ENCODE measurements at regions not wholly inside any gene's neighbourhood (a gene's known extent, or its start where the extent isn't known, plus 50 kb on each side); places are given as distances from the start of the nearest gene placed in this dataset.
A peak's percentile ranks its signal among the peaks of the same experiment; 100 is the strongest.
"Not testable (repeated sequence)": the region's sequence is repeated elsewhere in the genome, so short reads cannot be mapped to it uniquely, and the experiment has no call there.

DNA sequence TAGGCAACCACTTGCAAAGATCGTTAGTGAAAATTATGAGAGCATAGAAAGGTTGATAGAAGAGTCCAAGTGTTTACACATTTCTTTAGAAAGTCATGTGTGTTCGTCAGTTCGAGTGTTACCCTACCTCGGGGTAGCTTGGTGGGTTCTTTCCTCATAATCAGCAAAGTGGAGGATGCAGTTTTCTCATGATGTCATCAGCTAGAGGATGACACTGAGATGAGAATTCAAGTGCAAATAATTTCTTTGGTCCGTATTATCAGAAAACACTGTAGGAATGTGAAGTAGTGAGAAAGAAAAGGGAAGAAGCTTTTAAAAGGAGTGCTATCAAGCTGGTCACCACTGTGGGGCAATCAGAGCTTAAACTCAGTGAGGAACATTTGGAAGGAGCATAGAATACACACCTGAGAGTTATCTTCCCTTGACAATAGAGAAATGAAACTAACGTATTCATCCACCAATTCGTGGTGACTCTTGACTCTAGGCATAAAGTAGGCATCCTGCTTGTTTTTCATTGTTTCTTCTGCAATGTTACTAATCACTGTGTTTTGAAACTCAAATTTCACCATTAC, 1340.9 kb upstream of the TMEM132C start:
- 69% methylated on average over 3 of the region's 7 CpGs for WGBS (ENCODE audit: insufficient coverage)
- Histone ChIP-seq H3K27me3 (ENCODE audit: control insufficient read depth, insufficient read depth, low read length) (no peaks in the 10 kb centered on the region), H3K27ac (ENCODE audit: low read depth, low read length) (no peak overlapping the region), H3K9me3 (ENCODE audit: control insufficient read depth, insufficient read depth, low read length) (no peaks in the 10 kb centered on the region), H3K4me1 (ENCODE audit: control insufficient read depth, insufficient read depth, low read length) (no peaks in the 10 kb centered on the region), H3K4me3 (ENCODE audit: low read depth, low read length) (no peak overlapping the region), H3K36me3 (ENCODE audit: control insufficient read depth, insufficient read depth, low read length) (no peaks in the 10 kb centered on the region)
- DNase-seq (ENCODE audit: low read depth in 4 of 6, low spot score in 6 of 6): no peak

DNA sequence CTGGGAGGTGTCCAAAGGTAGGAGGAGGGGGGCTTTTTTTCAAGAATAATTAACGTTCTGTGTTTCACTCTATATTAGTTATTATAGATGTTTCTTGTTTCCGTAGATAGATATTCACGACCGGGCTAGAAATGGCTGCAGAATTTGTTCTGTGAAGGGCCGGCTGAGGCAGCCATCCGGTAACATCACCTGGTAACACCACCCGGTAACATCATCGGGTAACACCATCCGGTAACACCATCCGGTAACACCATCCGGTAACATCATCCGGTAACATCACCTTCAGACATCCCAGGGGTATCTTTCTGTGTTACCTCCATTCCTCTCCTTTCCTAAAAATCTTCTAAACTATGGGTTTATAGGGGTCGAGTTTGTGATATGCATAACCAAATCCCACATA, 1336.7 kb upstream of the TMEM132C start:
- Histone ChIP-seq H3K9me3 (ENCODE audit: control insufficient read depth, insufficient read depth, low read length) (no peaks in the 10 kb centered on the region), H3K36me3 (ENCODE audit: control insufficient read depth, insufficient read depth, low read length) (no peaks in the 10 kb centered on the region), H3K4me1 (ENCODE audit: control insufficient read depth, insufficient read depth, low read length) (no peaks in the 10 kb centered on the region), H3K27me3 (ENCODE audit: control insufficient read depth, insufficient read depth, low read length) (no peaks in the 10 kb centered on the region), H3K4me3 (ENCODE audit: low read depth, low read length) (no peak overlapping the region), H3K27ac (ENCODE audit: low read depth, low read length) (no peak overlapping the region)
- DNase-seq (ENCODE audit: low read depth in 4 of 6, low spot score in 6 of 6): no peak
- WGBS (ENCODE audit: insufficient coverage): no CpG with 5 or more reads among the region's 13 CpGs

- Histone ChIP-seq H3K4me3 (ENCODE audit: low read depth, low read length) (no peak overlapping the region), H3K27ac (ENCODE audit: low read depth, low read length) (no peak overlapping the region), H3K4me1 (ENCODE audit: control insufficient read depth, insufficient read depth, low read length) (peaks cover 8% of the 10 kb centered on the region), H3K27me3 (ENCODE audit: control insufficient read depth, insufficient read depth, low read length) (no peaks in the 10 kb centered on the region), H3K36me3 (ENCODE audit: control insufficient read depth, insufficient read depth, low read length) (no peaks in the 10 kb centered on the region), H3K9me3 (ENCODE audit: control insufficient read depth, insufficient read depth, low read length) (no peaks in the 10 kb centered on the region)
- DNase-seq (ENCODE audit: low read depth in 4 of 6, low spot score in 6 of 6): no peak
- WGBS (ENCODE audit: insufficient coverage): no CpG with 5 or more reads among the region's 1 CpG
Observed at GRCh38 chr12:126932156-126932555, 1334.8 kb upstream of the TMEM132C start.

DNA sequence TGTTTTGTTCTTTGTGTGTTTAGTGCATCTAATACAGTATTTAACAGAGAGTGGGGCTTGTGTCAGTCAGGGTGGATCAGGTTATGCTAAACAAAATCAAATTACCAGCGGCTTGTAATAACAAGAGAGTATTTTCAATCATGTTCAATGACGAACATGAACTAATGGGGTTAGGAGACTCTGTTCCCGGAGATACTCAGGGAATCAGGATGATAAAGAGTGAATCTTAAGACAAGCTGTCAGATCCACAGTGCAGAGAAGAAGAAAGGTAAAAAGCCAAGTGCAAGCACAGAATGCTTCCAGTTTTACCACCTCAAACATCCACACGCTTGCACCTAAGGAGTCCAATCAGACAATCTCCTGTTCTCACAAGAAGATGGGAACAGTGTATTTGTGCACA, 1331.5 kb upstream of the TMEM132C start:
- H3K4me3 ChIP-seq (ENCODE audit: low read depth, low read length): no peak overlapping the region
- WGBS (ENCODE audit: insufficient coverage): 100% methylated on average over 1 of the region's 4 CpGs
- DNase-seq (ENCODE audit: low read depth in 4 of 6, low spot score in 6 of 6): no peak

GRCh38 chr12:126936181-126936851, 1330.7 kb upstream of the TMEM132C start:
- Histone ChIP-seq H3K36me3 (ENCODE audit: control insufficient read depth, insufficient read depth, low read length) (no peaks in the 10 kb centered on the region), H3K27me3 (ENCODE audit: control insufficient read depth, insufficient read depth, low read length) (no peaks in the 10 kb centered on the region), H3K9me3 (ENCODE audit: control insufficient read depth, insufficient read depth, low read length) (no peaks in the 10 kb centered on the region), H3K4me3 (ENCODE audit: low read depth, low read length) (no peak overlapping the region), H3K27ac (ENCODE audit: low read depth, low read length) (no peak overlapping the region), H3K4me1 (ENCODE audit: control insufficient read depth, insufficient read depth, low read length) (peaks cover 8% of the 10 kb centered on the region)
- WGBS (ENCODE audit: insufficient coverage): 75% methylated on average over 9 of the region's 11 CpGs
- DNase-seq (ENCODE audit: low read depth in 4 of 6, low spot score in 6 of 6): peak in 1 of 6 donors; percentile 74

More for the DNA sequence above, 1331.5 kb upstream of the TMEM132C start:
- H3K27me3 ChIP-seq (ENCODE audit: control insufficient read depth, insufficient read depth, low read length): no peaks in the 10 kb centered on the region
- no peak overlapping the region for H3K27ac ChIP-seq (ENCODE audit: low read depth, low read length)
- H3K36me3 ChIP-seq (ENCODE audit: control insufficient read depth, insufficient read depth, low read length): no peaks in the 10 kb centered on the region
- H3K9me3 ChIP-seq (ENCODE audit: control insufficient read depth, insufficient read depth, low read length): no peaks in the 10 kb centered on the region
- peaks cover 8% of the 10 kb centered on the region for H3K4me1 ChIP-seq (ENCODE audit: control insufficient read depth, insufficient read depth, low read length)

GRCh38 chr12:126937431-126937830, 1329.5 kb upstream of the TMEM132C start:
- H3K4me3 ChIP-seq (ENCODE audit: low read depth, low read length): no peak overlapping the region
- no peak for DNase-seq (ENCODE audit: low read depth in 4 of 6, low spot score in 6 of 6)
- no peaks in the 10 kb centered on the region for H3K36me3 ChIP-seq (ENCODE audit: control insufficient read depth, insufficient read depth, low read length)
- H3K27ac ChIP-seq (ENCODE audit: low read depth, low read length): no peak overlapping the region
- H3K4me1 ChIP-seq (ENCODE audit: control insufficient read depth, insufficient read depth, low read length): peaks cover 8% of the 10 kb centered on the region
- H3K27me3 ChIP-seq (ENCODE audit: control insufficient read depth, insufficient read depth, low read length): no peaks in the 10 kb centered on the region
- no peaks in the 10 kb centered on the region for H3K9me3 ChIP-seq (ENCODE audit: control insufficient read depth, insufficient read depth, low read length)
- WGBS (ENCODE audit: insufficient coverage): no CpG with 5 or more reads among the region's 1 CpG

GRCh38 chr12:126944684-126945083, 1322.3 kb upstream of the TMEM132C start:
- Histone ChIP-seq H3K4me3 (ENCODE audit: low read depth, low read length) (no peak overlapping the region), H3K36me3 (ENCODE audit: control insufficient read depth, insufficient read depth, low read length) (no peaks in the 10 kb centered on the region), H3K27me3 (ENCODE audit: control insufficient read depth, insufficient read depth, low read length) (no peaks in the 10 kb centered on the region), H3K4me1 (ENCODE audit: control insufficient read depth, insufficient read depth, low read length) (no peaks in the 10 kb centered on the region), H3K9me3 (ENCODE audit: control insufficient read depth, insufficient read depth, low read length) (no peaks in the 10 kb centered on the region), H3K27ac (ENCODE audit: low read depth, low read length) (no peak overlapping the region)
- DNase-seq (ENCODE audit: low read depth in 4 of 6, low spot score in 6 of 6): no peak
- WGBS (ENCODE audit: insufficient coverage): 61% methylated on average over 2 of the region's 6 CpGs

DNA sequence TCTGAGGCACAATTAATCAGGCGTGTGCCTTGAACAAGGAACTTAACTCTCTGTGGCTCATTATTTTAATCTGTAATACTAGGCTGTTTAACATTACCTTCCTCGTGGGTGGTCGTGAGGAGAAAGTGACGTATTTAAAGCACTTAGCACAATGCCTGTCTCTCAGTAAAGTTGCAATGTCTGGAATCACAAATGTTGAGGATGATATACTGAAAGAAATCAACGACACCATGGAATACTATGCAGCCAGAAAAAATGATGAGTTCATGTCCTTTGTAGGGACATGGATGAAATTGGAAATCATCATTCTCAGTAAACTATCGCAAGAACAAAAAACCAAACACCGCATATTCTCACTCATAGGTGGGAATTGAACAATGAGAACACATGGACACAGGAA, 1320.0 kb upstream of the TMEM132C start:
- H3K36me3 ChIP-seq (ENCODE audit: control insufficient read depth, insufficient read depth, low read length); H3K9me3 ChIP-seq (ENCODE audit: control insufficient read depth, insufficient read depth, low read length); H3K27me3 ChIP-seq (ENCODE audit: control insufficient read depth, insufficient read depth, low read length); H3K4me3 ChIP-seq (ENCODE audit: low read depth, low read length); H3K27ac ChIP-seq (ENCODE audit: low read depth, low read length); H3K4me1 ChIP-seq (ENCODE audit: control insufficient read depth, insufficient read depth, low read length); DNase-seq (ENCODE audit: low read depth in 4 of 6, low spot score in 6 of 6): not testable (repeated sequence)
- 100% methylated on average over 3 of the region's 7 CpGs for WGBS (ENCODE audit: insufficient coverage)

GRCh38 chr12:126949558-126949957, 1317.4 kb upstream of the TMEM132C start:
- H3K4me1 ChIP-seq (ENCODE audit: control insufficient read depth, insufficient read depth, low read length): no peaks in the 10 kb centered on the region
- H3K36me3 ChIP-seq (ENCODE audit: control insufficient read depth, insufficient read depth, low read length): no peaks in the 10 kb centered on the region
- H3K9me3 ChIP-seq (ENCODE audit: control insufficient read depth, insufficient read depth, low read length): no peaks in the 10 kb centered on the region
- no CpG with 5 or more reads among the region's 1 CpG for WGBS (ENCODE audit: insufficient coverage)
- DNase-seq (ENCODE audit: low read depth in 4 of 6, low spot score in 6 of 6): no peak
- no peak overlapping the region for H3K27ac ChIP-seq (ENCODE audit: low read depth, low read length)
- no peaks in the 10 kb centered on the region for H3K27me3 ChIP-seq (ENCODE audit: control insufficient read depth, insufficient read depth, low read length)
- no peak overlapping the region for H3K4me3 ChIP-seq (ENCODE audit: low read depth, low read length)

- no peaks in the 10 kb centered on the region for H3K9me3 ChIP-seq (ENCODE audit: control insufficient read depth, insufficient read depth, low read length)
- DNase-seq (ENCODE audit: low read depth in 4 of 6, low spot score in 6 of 6): peak in 1 of 6 donors; percentile 3
Observed at GRCh38 chr12:126950266-126950665, 1316.7 kb upstream of the TMEM132C start.

More at GRCh38 chr12:126950266-126950665, 1316.7 kb upstream of the TMEM132C start:
- H3K4me1 ChIP-seq (ENCODE audit: control insufficient read depth, insufficient read depth, low read length): no peaks in the 10 kb centered on the region
- WGBS (ENCODE audit: insufficient coverage): 73% methylated on average over 6 of the region's 6 CpGs
- no peak overlapping the region for H3K4me3 ChIP-seq (ENCODE audit: low read depth, low read length)
- H3K36me3 ChIP-seq (ENCODE audit: control insufficient read depth, insufficient read depth, low read length): no peaks in the 10 kb centered on the region
- H3K27ac ChIP-seq (ENCODE audit: low read depth, low read length): no peak overlapping the region
- H3K27me3 ChIP-seq (ENCODE audit: control insufficient read depth, insufficient read depth, low read length): no peaks in the 10 kb centered on the region

Data from spinal cord (tissue), 9 donors.